T1000 (cell line): ENCODE measurements at regions not wholly inside any gene's neighbourhood (a gene's known extent, or its start where the extent isn't known, plus 50 kb on each side); places are given as distances from the start of the nearest gene placed in this dataset.
"Not testable (repeated sequence)": the region's sequence is repeated elsewhere in the genome, so short reads cannot be mapped to it uniquely, and the experiment has no call there.

ENCODE experiments used
- DNase-seq: peaks from one replicate; lab custom pipeline; 2025; ENCODE audit warnings: mixed read lengths; lab: John Stamatoyannopoulos, UW

DNA sequence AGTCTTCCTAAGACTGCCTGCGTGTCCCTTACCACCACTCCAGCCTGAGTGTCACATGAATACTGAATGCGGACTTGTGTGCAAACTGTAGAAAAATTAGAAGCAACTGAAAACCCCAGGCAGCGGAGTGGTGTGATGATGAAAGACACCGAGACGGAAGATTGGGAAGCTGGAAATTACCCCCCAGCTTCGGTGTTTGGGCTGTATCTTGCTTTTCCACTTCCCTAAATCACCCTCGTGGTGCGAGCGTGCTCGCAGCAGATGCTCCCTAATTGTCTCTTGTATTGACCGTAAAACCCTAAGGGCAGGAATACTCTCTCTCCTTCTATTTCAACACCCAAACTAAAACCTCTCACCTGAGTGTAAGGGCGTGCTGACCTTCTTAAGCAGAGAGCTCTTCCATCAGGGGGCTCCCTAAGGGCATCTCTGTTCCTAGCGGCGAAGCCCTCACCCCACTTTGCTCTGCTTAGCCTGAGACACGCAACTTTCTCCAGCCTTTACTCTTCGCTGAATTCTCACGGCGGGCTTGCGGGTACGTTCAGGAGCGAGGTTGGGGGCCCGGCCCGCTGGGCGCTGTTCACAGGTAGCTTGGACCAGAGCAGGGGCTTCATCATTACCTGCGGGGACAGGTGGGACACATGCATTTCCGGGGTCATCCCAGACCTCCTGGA, 62.4 kb downstream of the CRYBB2 start:
- DNase-seq, result no peak

GRCh38 chr22:25282346-25282670, 62.9 kb downstream of the CRYBB2 start:
- no peak for DNase-seq

DNA sequence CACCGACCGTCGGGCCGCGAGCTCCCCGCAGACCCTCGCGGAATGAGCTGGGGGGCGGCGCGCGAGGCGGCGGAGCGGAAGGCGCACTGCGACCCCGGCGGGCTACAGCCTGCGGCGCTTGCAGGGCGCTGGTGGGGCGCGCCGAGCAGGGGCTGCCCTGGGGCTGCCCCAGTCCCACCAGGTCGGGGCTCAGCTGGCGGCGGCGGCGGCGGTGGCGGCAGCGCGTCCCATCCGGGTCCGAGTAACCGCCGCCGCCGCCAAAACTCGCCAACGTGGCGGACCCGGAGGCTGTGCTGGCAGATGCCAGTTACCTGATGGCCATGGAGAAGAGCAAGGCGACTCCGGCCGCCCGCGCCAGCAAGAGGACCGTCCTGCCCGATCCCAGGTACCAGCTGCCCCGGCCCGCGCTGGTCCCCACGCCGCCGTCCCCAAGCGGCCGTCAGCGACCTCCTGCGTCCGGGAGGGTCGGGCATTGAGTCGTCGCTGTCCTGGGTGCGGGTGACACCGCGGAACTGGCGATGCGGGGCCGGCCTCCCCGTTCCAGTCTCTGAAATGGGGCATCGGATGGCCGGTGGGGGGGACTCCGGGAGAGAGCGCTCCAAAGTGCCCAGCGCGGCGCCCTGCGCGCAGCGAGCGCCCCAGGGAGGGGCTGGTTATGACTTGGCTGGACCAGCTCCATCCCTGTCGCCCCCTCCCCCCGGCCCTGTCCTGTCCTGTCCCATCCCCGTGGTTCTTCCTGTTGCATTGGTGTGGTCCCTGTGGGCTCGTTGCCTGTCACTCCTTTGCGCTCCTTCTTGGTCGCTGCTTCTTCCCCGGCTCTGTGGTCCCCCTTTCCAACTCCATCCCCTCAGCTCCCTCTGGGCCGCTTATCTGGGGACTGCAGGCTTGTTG, 63.5 kb downstream of the CRYBB2 start:
- DNase-seq, result no peak

GRCh38 chr22:25288481-25288880, 69.0 kb downstream of the CRYBB2 start:
- DNase-seq, result not testable (repeated sequence)

GRCh38 chr22:25301912-25302311, 82.5 kb downstream of the CRYBB2 start:
- not testable (repeated sequence) for DNase-seq

GRCh38 chr22:25309586-25309985, 90.1 kb downstream of the CRYBB2 start:
- not testable (repeated sequence) for DNase-seq

- not testable (repeated sequence) for DNase-seq
These were observed 92.5 kb downstream of the CRYBB2 start for GRCh38 chr22:25311924-25312323.

GRCh38 chr22:25318081-25318823, 98.8 kb downstream of the CRYBB2 start:
- DNase-seq, result no peak

DNA sequence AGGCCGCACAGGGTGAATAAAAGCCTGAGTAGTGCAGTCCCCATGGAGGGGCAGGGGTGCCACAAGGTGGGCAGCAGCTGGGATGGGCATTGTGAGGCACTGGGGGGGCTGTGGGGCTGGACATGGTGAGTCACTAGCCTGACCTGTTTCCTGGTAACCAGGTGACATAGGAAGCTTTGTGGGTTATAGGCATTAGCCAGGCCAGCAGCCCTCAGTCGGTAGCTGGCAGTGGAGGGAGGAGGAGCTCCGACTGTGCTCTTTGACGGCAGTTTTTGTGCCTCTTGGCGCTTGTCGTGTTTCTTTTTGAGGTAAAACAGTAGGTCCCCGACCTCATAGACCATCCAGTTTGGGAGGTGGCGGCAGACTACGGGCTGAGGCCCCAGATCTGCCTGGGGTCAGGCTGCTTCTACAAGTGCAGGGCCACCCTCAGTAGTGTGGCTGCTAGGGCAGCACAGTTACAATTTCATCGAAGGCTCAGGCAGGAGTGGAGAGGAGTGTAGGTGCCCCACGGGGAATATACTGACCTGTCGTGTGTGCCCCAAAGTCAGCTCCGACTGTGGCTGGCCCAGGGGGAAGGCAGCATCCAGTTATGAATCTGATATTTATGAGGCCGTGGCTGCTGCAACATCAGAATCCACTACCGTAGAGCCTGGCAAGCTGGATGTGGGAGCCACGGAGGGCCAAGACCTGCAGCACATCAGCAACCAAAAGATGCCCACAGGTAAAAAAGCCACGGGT, 107.7 kb downstream of the CRYBB2 start:
- no peak for DNase-seq

DNA sequence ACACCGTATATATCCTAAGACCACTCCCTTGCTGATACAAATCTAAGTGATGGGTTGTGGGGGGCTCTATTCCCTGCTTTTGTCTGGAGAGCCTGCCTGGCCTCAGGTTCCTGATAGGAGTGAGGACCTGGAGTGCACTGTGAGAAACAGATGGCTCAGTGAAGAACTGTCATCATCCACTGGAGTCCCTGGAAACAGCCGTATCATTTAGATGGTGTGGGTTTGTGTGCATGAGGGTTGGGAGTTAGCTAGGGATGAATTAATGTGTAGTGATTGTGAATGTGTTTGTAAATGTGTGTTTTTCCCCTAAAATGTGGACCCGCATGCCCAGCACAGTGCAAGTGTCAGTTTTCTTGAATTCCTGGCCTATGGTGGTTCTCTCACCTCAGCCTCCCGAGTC, 111.6 kb downstream of the CRYBB2 start:
- DNase-seq, result no peak

DNA sequence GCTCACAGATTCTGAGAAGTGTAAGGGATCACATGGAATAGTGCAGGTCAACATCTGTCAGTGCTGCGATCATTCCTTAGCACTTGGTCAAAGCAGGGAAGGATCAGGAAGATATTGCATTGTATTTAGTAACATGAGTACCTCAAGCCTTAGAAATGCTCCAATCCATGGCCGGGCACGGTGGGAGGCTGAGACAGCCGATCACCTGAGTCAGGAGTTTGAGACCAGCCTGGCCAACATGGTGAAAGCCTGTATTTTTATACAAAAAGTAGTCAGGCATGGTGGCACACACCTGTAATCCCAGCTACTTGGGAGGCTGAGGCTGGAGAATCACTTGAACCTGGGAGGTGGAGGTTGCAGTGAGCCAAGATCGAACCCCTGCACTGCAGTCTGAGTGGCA, 112.5 kb downstream of the CRYBB2 start:
- DNase-seq, result not testable (repeated sequence)

DNA sequence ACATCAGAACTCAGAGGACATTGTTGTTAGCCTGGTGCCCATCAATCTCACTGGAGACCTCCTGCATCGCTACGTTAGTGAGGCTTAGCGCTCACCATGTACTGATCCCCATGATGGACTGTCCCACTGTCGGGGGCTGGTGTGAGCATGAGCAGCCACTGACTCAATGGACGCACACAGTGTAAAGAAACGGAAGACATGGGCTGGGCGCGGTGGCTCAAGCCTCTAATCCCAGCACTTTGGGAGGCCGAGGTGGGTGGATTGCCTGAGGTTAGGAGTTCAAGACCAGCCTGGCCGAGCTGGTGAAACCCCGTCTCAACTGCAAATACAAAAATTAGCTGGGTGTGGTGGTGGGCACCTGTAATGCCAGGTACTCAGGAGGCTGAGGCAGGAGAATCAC, 112.9 kb downstream of the CRYBB2 start:
- DNase-seq, result no peak

- DNase-seq, result no peak
These were observed 114.7 kb downstream of the CRYBB2 start for GRCh38 chr22:25334162-25334490.

- DNase-seq, result not testable (repeated sequence)
These were observed 115.2 kb downstream of the CRYBB2 start for GRCh38 chr22:25334631-25335030.

DNA sequence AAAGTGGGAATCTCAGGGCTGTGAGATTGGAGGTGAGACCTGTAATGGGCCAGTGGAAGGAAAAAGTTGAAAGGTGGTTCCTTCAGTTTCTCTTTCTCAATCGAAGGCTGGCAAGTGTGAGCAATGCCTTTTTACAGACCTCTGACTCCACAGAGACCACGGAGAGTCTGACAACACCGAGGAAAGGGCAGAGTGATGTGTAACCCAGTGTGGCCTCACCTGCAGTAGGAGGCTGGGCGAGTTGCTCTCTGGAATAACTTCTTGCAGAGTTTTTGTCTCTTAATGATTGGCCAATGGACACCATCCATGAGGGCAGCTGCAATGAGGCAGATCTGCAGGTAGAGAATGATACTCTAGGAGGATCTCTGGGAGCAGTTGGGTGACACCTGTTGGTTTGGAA, 115.8 kb downstream of the CRYBB2 start:
- not testable (repeated sequence) for DNase-seq

- not testable (repeated sequence) for DNase-seq
These were observed 121.1 kb downstream of the CRYBB2 start for GRCh38 chr22:25340536-25340935.

DNA sequence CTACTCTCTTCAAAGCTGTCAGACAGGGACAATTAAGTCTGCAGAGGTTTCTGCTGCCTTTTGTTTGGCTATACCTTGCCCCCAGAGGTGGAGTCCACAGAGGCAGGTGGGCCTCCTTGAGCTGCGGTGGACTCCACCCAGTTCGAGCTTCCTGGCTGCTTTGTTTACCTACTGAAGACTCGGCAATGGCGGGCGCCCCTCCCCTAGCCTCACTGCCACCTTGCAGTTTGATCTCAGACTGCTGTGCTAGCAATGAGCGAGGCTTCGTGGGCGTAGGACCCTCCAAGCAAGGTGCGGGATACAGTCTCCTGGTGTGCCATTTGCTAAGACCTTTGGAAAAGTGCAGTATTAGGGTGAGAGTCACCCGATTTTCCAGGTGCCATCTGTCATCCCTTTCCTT, 124.9 kb downstream of the CRYBB2 start:
- DNase-seq, result not testable (repeated sequence)

DNA sequence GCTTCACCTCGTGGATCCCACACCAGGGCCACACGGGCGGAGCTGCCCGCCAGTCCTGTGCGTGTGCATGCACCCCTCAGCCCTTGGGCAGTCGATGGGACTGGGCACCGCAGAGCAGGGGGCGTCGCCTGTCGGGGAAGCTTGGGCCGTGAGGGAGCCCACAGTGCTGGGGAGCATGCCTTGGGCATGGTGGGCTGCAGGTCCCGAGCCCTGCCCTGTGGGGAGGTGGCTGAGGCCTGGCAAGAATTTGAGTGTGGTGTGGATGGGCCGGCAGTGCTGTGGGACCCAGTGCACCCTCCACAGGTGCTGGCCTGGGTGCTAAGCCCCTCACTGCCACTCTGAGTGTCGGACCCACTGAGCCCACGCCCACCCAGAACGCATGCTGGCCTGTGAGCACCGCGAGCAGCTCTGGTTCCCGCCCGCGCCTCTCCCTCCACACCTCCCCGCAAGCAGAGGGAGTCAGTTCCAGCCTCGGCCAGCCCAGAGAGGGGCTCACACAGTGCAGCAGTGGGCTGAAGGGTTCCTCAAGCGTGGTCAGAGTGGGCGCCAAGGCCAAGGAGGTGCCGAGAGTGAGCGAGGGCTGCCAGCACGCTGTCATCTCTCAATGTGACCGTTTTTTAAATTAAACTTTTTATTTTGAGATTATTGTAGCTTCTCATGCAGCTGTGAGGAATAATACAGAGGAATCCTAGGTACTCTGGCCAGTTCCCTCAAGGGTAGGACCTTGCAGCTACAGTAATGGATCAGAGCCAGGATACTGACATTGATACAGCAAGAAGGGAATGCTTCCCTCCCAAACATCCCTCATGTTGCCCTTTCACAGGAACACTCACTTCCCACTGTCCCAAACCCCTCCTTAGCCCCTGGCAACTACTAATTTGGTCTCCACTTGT, 127.7 kb downstream of the CRYBB2 start:
- no peak for DNase-seq

- no peak for DNase-seq
These were observed 128.3 kb downstream of the CRYBB2 start for GRCh38 chr22:25347752-25348102.

GRCh38 chr22:25348391-25348790, 129.0 kb downstream of the CRYBB2 start:
- no peak for DNase-seq

DNA sequence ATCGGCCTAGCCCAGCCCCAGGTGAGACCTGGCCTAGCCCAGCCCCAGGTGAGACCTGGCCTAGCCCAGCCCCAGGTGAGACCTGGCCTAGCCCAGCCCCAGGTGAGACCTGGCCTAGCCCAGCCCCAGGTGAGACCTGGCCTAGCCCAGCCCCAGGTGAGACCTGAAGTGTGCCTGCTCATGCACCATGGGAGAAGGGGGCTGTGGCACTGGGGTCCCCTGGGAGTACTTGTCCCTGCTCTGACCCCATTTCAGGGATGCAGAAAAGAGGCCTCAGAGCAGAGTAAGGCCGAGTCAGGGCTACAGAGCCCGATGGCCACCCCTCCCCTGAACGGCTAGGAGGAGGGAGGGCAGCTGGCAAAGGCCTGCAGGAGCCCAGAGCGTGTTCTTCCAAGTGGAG, 129.6 kb downstream of the CRYBB2 start:
- not testable (repeated sequence) for DNase-seq
